PC-3 (cell line): ENCODE measurements at regions not wholly inside any gene's neighbourhood (a gene's known extent, or its start where the extent isn't known, plus 50 kb on each side); places are given as distances from the start of the nearest gene placed in this dataset.

Source experiments
- ATAC-seq: fragments of 200-7000 bp; cut with Tn5 transposase; 2 replicates; pipeline ENCODE4 v1.9.1; 2020; ENCODE audit warnings: mild to moderate bottlenecking, moderate library complexity
- BruUV-seq: library from RNA; stranded (reverse); fragments of 400-500 nt; replicated peaks from 2 replicates; lab custom pipeline; 2021; lab: Mats Ljungman, UMichigan
- CTCF ChIA-PET: fragments of 300-600 bp; sonication (Branson Sonifier 250); formaldehyde crosslinking; loops from one replicate; lab custom pipeline; 2022; ENCODE audit warnings: antibody characterized with exemption; lab: Charles Lee
- POLR2A ChIA-PET: fragments of 300-600 bp; sonication (Branson Sonifier 250); formaldehyde crosslinking; loops from one replicate; lab custom pipeline; 2022; ENCODE audit warnings: antibody characterized with exemption; ENCODE audit not compliant: unreplicated experiment; lab: Charles Lee
- DNase-seq: peaks from one replicate; pipeline ENCODE4 v3.0.0-alpha.2; 2015
- H2AFZ ChIP-seq: fragments of 300-600 bp; sonication (generic); 2 replicates; pipeline ENCODE4 v1.6.0; 2016; ENCODE audit warnings: antibody characterized with exemption, low read length
- H3F3A ChIP-seq: fragments of 300-600 bp; sonication (generic); one replicate; pipeline ENCODE4 v1.6.0; 2017; ENCODE audit warnings: antibody characterized with exemption, low read length, control low read depth, mild to moderate bottlenecking; ENCODE audit not compliant: unreplicated experiment
- H3K27ac ChIP-seq: fragments of 300-600 bp; sonication (generic); 2 replicates; pipeline ENCODE4 v1.5.1; 2016; ENCODE audit warnings: mild to moderate bottlenecking, low read length
- H3K27me3 ChIP-seq: fragments of 300-600 bp; sonication (generic); 2 replicates; pipeline ENCODE4 v1.6.1; 2016; ENCODE audit warnings: low read length, mixed read lengths
- H3K36me3 ChIP-seq: fragments of 300-600 bp; sonication (generic); 2 replicates; pipeline ENCODE4 v1.6.1; 2016; ENCODE audit warnings: low read depth, mixed run types, low read length, mixed read lengths
- H3K4me1 ChIP-seq: fragments of 300-600 bp; sonication (generic); 2 replicates; pipeline ENCODE4 v1.5.1; 2016; ENCODE audit warnings: low read length; ENCODE audit not compliant: insufficient read depth
- H3K4me2 ChIP-seq: fragments of 300-600 bp; sonication (generic); 2 replicates; pipeline ENCODE4 v1.6.0; 2016; ENCODE audit warnings: low read length
- H3K4me3 ChIP-seq: fragments of 300-600 bp; sonication (generic); 2 replicates; pipeline ENCODE4 v1.5.1; 2016; ENCODE audit warnings: mild to moderate bottlenecking, low read length, mixed read lengths
- H3K79me2 ChIP-seq: fragments of 300-600 bp; sonication (generic); 2 replicates; pipeline ENCODE4 v1.6.1; 2017; ENCODE audit warnings: low read length, mixed read lengths
- H3K9ac ChIP-seq: fragments of 300-600 bp; sonication (generic); 2 replicates; pipeline ENCODE4 v1.6.0; 2016; ENCODE audit warnings: mild to moderate bottlenecking, low read length
- H3K9me2 ChIP-seq: fragments of 300-600 bp; sonication (generic); replicated peaks from 2 replicates; pipeline ENCODE4 v1.6.1; 2016; ENCODE audit warnings: mixed run types, low read length, mixed read lengths
- H3K9me3 ChIP-seq: fragments of 300-600 bp; sonication (generic); 2 replicates; pipeline ENCODE4 v1.6.1; 2016; ENCODE audit warnings: low read length, mixed read lengths
- H4K20me1 ChIP-seq: fragments of 300-600 bp; sonication (generic); 2 replicates; pipeline ENCODE4 v1.6.1; 2016; ENCODE audit warnings: low read length, mixed read lengths
- CTCF ChIP-seq: fragments of 300-600 bp; sonication (generic); conservative IDR thresholded peaks from 2 replicates; pipeline ENCODE4 v1.5.1; 2017; ENCODE audit warnings: antibody characterized with exemption, low read depth, mild to moderate bottlenecking, low read length
- EZH2 ChIP-seq: fragments of 300-600 bp; sonication (generic); IDR thresholded peaks from one replicate; pipeline ENCODE4 v1.6.1; 2017; ENCODE audit warnings: antibody characterized with exemption, mild to moderate bottlenecking, low read length; ENCODE audit not compliant: unreplicated experiment
- EZH2phosphoT487 ChIP-seq: fragments of 300-600 bp; sonication (generic); IDR thresholded peaks from 2 replicates; pipeline ENCODE4 v1.6.1; 2018; ENCODE audit warnings: mild to moderate bottlenecking, antibody characterized with exemption, low read length, borderline replicate concordance
- intact Hi-C: fragments of 100-400 bp; cut with micrococcal nuclease; formaldehyde crosslinking; loops from 2 replicates; pipeline ENCODE4 v1.9.0; 2023

- H3K9ac ChIP-seq: no peak overlapping the region
- TF ChIP-seq CTCF (no peak), EZH2 (no peak), EZH2phosphoT487 (no peak)
These were observed 490.2 kb downstream of the PRR16 start for GRCh38 chr5:120954255-120954654.

GRCh38 chr5:120955795-120956194 lies 491.7 kb downstream of the PRR16 start:
- Histone ChIP-seq H4K20me1 (no peaks in the 10 kb centered on the region), H3K9me2 (no peaks in the 10 kb centered on the region), H3K4me3 (no peak overlapping the region), H2AFZ (no peak overlapping the region), H3K27me3 (no peaks in the 10 kb centered on the region), H3K79me2 (no peaks in the 10 kb centered on the region), H3K4me2 (no peak overlapping the region), H3K9ac (no peak overlapping the region), H3K9me3 (no peaks in the 10 kb centered on the region), H3K27ac (no peak overlapping the region), H3K36me3 (no peaks in the 10 kb centered on the region), H3F3A (no peaks in the 10 kb centered on the region), H3K4me1 (no peaks in the 10 kb centered on the region)
- POLR2A ChIA-PET: interaction anchor here (0.6 kb wide), 1 partner anchor 40 kb away, joined by 3 read pairs; no protein-coding TSS in a partner anchor
- ATAC-seq (no peak), DNase-seq (no peak)
- TF ChIP-seq EZH2 (no peak), EZH2phosphoT487 (no peak), CTCF (no peak)
- intact Hi-C loops: no loop called here
- no TSS peak for BruUV-seq
- CTCF ChIA-PET: no interaction called here

More at GRCh38 chr5:120954255-120954654, 490.2 kb downstream of the PRR16 start:
- ChIA-PET CTCF (no interaction called here), POLR2A (no interaction called here)
- Histone ChIP-seq H3K9me2 (no peaks in the 10 kb centered on the region), H2AFZ (no peak overlapping the region), H3K27me3 (no peaks in the 10 kb centered on the region), H3K79me2 (no peaks in the 10 kb centered on the region), H4K20me1 (no peaks in the 10 kb centered on the region), H3K4me2 (no peak overlapping the region), H3K4me3 (no peak overlapping the region), H3K9me3 (no peaks in the 10 kb centered on the region), H3K4me1 (no peaks in the 10 kb centered on the region), H3K27ac (no peak overlapping the region), H3K36me3 (no peaks in the 10 kb centered on the region), H3F3A (no peaks in the 10 kb centered on the region)
- intact Hi-C loops: no loop called here
- ATAC-seq (no peak), DNase-seq (no peak)
- BruUV-seq: no TSS peak

- Histone ChIP-seq H3K9me2 (no peaks in the 10 kb centered on the region), H3K4me1 (no peaks in the 10 kb centered on the region), H3K9me3 (no peaks in the 10 kb centered on the region), H3K27me3 (no peaks in the 10 kb centered on the region), H4K20me1 (no peaks in the 10 kb centered on the region), H3K4me3 (no peak overlapping the region), H3F3A (no peaks in the 10 kb centered on the region), H3K27ac (no peak overlapping the region), H3K4me2 (no peak overlapping the region), H3K79me2 (no peaks in the 10 kb centered on the region), H3K36me3 (no peaks in the 10 kb centered on the region), H2AFZ (no peak overlapping the region), H3K9ac (no peak overlapping the region)
- ChIA-PET CTCF (no interaction called here), POLR2A (no interaction called here)
- ATAC-seq (no peak), DNase-seq (no peak)
- no peak for TF ChIP-seq CTCF
- TF ChIP-seq EZH2: no peak
- TF ChIP-seq EZH2phosphoT487: no peak
- intact Hi-C loops: no loop called here
- BruUV-seq: no TSS peak
These were observed 494.9 kb downstream of the PRR16 start for GRCh38 chr5:120958877-120959485.
